ENCODE measurements at regions not wholly inside any gene's neighbourhood (a gene's known extent, or its start where the extent isn't known, plus 50 kb on each side); places are given as distances from the start of the nearest gene placed in this dataset.

DNA sequence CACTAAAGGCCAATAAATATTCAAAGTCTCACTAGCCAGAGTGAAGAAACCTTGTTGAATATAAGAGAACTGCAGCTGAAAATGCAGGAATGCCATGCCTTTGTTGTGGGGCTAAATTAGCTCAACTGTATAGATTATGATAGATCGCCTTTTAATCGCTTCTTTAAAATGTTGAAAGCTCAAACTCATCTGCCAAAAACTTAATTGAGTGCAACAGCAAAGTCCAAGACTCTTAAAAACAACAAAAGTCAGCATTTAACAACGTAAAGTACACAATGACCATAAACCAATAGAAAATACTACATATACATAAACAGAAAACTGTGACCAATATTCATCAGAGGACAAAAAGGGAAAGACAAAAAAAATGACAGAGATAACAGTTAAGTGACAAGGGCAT lies 585.0 kb upstream of the CDH6 start:
- Histone ChIP-seq H2AFZ (ENCODE audit: low read depth) (no peak overlapping the region), H4K20me1 (ENCODE audit: insufficient read depth) (no peaks in the 10 kb centered on the region), H3K4me2 (no peak overlapping the region), H3K27me3 (ENCODE audit: insufficient read depth, low read depth) (no peaks in the 10 kb centered on the region), H3K4me1 (ENCODE audit: low read depth, poor library complexity, severe bottlenecking) (no peaks in the 10 kb centered on the region), H3K27ac (no peak overlapping the region), H3K79me2 (ENCODE audit: insufficient read depth, low read depth) (no peaks in the 10 kb centered on the region), H3K9ac (no peak overlapping the region), H3K36me3 (ENCODE audit: insufficient read depth) (no peaks in the 10 kb centered on the region), H3K4me3 (IDR thresholded peaks at IDR 0.05; ENCODE audit: insufficient read depth, low read depth, low read length) (no peak overlapping the region)
- TF ChIP-seq, protein P1, sequence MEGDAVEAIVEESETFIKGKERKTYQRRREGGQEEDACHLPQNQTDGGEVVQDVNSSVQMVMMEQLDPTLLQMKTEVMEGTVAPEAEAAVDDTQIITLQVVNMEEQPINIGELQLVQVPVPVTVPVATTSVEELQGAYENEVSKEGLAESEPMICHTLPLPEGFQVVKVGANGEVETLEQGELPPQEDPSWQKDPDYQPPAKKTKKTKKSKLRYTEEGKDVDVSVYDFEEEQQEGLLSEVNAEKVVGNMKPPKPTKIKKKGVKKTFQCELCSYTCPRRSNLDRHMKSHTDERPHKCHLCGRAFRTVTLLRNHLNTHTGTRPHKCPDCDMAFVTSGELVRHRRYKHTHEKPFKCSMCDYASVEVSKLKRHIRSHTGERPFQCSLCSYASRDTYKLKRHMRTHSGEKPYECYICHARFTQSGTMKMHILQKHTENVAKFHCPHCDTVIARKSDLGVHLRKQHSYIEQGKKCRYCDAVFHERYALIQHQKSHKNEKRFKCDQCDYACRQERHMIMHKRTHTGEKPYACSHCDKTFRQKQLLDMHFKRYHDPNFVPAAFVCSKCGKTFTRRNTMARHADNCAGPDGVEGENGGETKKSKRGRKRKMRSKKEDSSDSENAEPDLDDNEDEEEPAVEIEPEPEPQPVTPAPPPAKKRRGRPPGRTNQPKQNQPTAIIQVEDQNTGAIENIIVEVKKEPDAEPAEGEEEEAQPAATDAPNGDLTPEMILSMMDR (conservative IDR thresholded peaks at IDR 0.05; ENCODE audit: low read depth, low read length), result no peak

DNA sequence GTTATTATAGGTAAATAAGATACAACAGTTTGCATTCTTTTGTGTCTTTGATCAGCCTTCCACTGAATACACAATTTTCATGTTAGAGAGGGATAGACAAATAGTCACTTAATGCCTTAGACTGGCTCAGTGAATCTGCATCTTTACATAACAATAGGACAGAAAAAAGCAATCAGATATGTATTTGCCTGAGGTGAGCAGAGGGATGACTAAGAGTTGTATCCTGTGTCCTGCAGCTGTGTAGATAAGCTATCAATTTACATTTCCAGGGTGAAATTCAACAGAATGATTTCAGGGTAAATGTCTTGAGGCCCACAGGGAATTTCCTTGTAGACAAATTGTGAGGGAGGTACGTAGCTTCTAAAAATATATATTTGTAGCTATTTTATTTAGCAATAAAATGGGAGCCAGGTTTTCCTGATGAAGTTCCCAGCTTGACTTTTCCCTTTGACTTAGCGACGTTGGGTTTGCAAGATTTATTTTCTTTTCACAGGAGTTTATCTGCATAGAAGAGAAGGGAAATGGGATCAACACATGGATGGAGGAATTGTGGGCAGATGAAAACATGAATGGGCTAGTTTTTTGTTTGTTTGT lies 586.1 kb upstream of the CDH6 start:
- Histone ChIP-seq H3K4me2 (no peak overlapping the region), H3K4me3 (IDR thresholded peaks at IDR 0.05; ENCODE audit: insufficient read depth, low read depth, low read length) (no peak overlapping the region), H4K20me1 (ENCODE audit: insufficient read depth) (no peaks in the 10 kb centered on the region), H3K27me3 (ENCODE audit: insufficient read depth, low read depth) (no peaks in the 10 kb centered on the region), H3K27ac (no peak overlapping the region), H3K9ac (no peak overlapping the region), H3K36me3 (ENCODE audit: insufficient read depth) (no peaks in the 10 kb centered on the region), H2AFZ (ENCODE audit: low read depth) (no peak overlapping the region), H3K4me1 (ENCODE audit: low read depth, poor library complexity, severe bottlenecking) (no peaks in the 10 kb centered on the region), H3K79me2 (ENCODE audit: insufficient read depth, low read depth) (no peaks in the 10 kb centered on the region)
- TF ChIP-seq, protein P1 (conservative IDR thresholded peaks at IDR 0.05; ENCODE audit: low read depth, low read length), result no peak

DNA sequence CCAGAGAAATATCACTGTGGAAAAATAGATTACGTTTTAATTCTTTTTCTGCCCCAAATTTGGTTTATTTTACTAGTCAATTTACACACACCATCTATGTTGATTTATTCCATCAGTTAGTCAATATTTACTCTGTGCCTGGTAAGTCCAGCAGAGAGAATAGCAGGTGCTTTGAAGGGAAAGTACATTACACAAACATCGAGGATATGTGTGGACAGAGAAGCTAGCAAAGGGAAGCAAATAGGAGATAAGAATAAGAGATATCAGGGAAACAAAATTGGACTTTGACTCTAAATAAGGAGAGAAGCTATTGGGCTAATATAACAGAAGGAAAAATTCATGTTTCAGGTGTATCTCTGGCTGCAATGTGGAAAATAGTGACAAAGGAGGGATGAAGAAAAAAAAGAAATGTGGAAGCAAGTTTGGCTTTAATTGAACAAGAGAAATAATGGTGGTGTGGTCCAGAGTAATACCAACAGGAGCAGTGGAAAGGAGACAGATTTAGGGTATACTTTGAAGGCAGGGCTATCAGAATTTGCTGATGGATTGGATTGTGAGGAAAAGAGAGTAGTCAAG lies 587.7 kb upstream of the CDH6 start:
- Histone ChIP-seq H3K27me3 (ENCODE audit: insufficient read depth, low read depth) (no peaks in the 10 kb centered on the region), H3K4me3 (IDR thresholded peaks at IDR 0.05; ENCODE audit: insufficient read depth, low read depth, low read length) (no peak overlapping the region), H3K9ac (no peak overlapping the region), H4K20me1 (ENCODE audit: insufficient read depth) (no peaks in the 10 kb centered on the region), H3K4me2 (no peak overlapping the region), H3K36me3 (ENCODE audit: insufficient read depth) (no peaks in the 10 kb centered on the region), H3K4me1 (ENCODE audit: low read depth, poor library complexity, severe bottlenecking) (no peaks in the 10 kb centered on the region), H2AFZ (ENCODE audit: low read depth) (no peak overlapping the region), H3K79me2 (ENCODE audit: insufficient read depth, low read depth) (no peaks in the 10 kb centered on the region), H3K27ac (no peak overlapping the region)
- TF ChIP-seq, protein P1 (conservative IDR thresholded peaks at IDR 0.05; ENCODE audit: low read depth, low read length), result no peak

DNA sequence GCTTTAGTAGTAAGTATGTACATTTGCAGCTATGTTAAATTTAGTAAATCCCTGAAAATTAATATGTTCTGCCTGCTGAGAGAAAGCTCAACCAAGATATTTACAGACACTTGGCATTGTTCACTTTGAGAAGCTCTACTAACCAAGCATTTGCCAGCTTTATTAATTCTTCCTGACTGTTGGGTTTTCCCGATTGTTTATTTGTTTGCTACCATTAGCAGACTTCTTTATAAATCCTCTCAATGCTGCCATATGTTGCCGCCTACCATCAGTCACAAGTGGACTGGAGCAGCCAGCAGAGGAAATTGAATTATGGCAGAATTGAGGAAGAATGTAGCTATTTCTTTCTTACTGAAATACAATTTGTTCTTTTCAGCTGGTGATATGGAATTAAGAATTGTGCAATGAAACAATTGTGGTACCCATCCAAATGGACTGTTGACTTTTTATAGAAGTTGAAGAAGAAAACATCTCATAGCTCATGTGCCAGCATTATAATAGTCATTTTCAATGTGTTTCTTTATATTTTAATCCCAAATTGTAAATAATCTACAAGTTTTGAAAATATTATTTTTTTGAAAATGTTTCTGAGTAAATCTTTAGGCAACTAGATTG lies 588.7 kb upstream of the CDH6 start:
- no peak overlapping the region for H3K4me3 ChIP-seq (IDR thresholded peaks at IDR 0.05; ENCODE audit: insufficient read depth, low read depth, low read length)
- no peak overlapping the region for H3K4me2 ChIP-seq
- no peak overlapping the region for H3K27ac ChIP-seq
- no peaks in the 10 kb centered on the region for H3K36me3 ChIP-seq (ENCODE audit: insufficient read depth)
- no peaks in the 10 kb centered on the region for H3K79me2 ChIP-seq (ENCODE audit: insufficient read depth, low read depth)
- no peaks in the 10 kb centered on the region for H3K4me1 ChIP-seq (ENCODE audit: low read depth, poor library complexity, severe bottlenecking)
- no peak overlapping the region for H2AFZ ChIP-seq (ENCODE audit: low read depth)
- no peaks in the 10 kb centered on the region for H3K27me3 ChIP-seq (ENCODE audit: insufficient read depth, low read depth)
- TF ChIP-seq, protein P1 (conservative IDR thresholded peaks at IDR 0.05; ENCODE audit: low read depth, low read length), result no peak
- H3K9ac ChIP-seq, result no peak overlapping the region
- H4K20me1 ChIP-seq (ENCODE audit: insufficient read depth), result no peaks in the 10 kb centered on the region
